Adrenal gland (tissue), 5 donors: ENCODE measurements at regions not wholly inside any gene's neighbourhood (a gene's known extent, or its start where the extent isn't known, plus 50 kb on each side); places are given as distances from the start of the nearest gene placed in this dataset.

Experiments used
- POLR2A ChIP-seq, 2 donors: fragments of 450-650 bp; IDR thresholded peaks; one replicate each; pipeline ENCODE4 v1.6.1; 2017; ENCODE audit warnings: antibody characterized with exemption in 2 of 2, mild to moderate bottlenecking in 2 of 2, moderate library complexity in 1 of 2
- TF ChIP-seq, protein P1 (sequence below), 6 experiments: fragments of 450-650 bp in 4 of 6; fragments of 200-600 bp in 2 of 6; sonication (generic) in 1 of 6; IDR thresholded peaks; 1 replicate in 5 of 6; 2 replicates in 1 of 6; pipeline versions ENCODE4 v1.5.1 to v1.8.0; 2016 to 2021; ENCODE audit warnings: antibody characterized with exemption in 6 of 6, mild to moderate bottlenecking in 2 of 6, moderate library complexity in 1 of 6
- donor health status: DM: no; HTN: no; CAD: no.

DNA sequence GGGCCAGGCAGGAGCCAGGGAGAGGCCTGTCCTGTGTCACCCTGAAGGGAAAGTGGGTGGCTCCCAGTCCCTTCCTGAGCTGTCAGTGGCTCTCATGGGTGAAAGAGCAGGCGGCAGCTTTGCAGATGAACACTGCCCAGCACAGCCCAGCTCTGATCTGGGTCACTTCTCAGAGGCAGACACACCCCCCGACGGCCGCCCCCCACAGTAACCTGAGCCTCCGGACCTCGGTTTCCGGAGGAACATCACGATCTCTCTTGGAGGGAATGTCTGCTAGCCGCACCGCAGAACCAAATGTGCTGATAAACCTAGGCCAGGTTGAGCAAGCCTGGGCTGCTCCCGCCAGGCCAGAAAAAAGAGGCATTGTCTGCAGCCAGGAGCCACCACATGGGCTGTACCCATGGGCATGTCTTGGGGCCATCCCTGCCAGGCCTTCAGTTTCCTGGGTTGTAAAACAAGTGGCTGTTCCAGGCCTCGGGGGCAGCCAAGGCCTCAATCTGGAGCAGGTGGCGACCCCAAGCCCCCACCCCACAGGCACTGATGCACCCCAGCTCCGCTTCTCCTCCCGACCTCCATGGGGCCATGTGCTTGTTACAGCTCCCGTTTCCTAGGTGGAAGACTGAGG is 57.6 kb downstream of the NCOR2 start:
- TF ChIP-seq, protein P1, sequence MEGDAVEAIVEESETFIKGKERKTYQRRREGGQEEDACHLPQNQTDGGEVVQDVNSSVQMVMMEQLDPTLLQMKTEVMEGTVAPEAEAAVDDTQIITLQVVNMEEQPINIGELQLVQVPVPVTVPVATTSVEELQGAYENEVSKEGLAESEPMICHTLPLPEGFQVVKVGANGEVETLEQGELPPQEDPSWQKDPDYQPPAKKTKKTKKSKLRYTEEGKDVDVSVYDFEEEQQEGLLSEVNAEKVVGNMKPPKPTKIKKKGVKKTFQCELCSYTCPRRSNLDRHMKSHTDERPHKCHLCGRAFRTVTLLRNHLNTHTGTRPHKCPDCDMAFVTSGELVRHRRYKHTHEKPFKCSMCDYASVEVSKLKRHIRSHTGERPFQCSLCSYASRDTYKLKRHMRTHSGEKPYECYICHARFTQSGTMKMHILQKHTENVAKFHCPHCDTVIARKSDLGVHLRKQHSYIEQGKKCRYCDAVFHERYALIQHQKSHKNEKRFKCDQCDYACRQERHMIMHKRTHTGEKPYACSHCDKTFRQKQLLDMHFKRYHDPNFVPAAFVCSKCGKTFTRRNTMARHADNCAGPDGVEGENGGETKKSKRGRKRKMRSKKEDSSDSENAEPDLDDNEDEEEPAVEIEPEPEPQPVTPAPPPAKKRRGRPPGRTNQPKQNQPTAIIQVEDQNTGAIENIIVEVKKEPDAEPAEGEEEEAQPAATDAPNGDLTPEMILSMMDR (IDR thresholded peaks at IDR 0.05) = no peak
- TF ChIP-seq POLR2A (IDR thresholded peaks at IDR 0.05) = no peak
